GM04503 (cell line): ENCODE measurements at regions not wholly inside any gene's neighbourhood (a gene's known extent, or its start where the extent isn't known, plus 50 kb on each side); places are given as distances from the start of the nearest gene placed in this dataset.
"Not testable (repeated sequence)": the region's sequence is repeated elsewhere in the genome, so short reads cannot be mapped to it uniquely, and the experiment has no call there.

Experiments used
- DNase-seq: peaks from one replicate; pipeline ENCODE4 v3.0.0-alpha.2; 2012; ENCODE audit warnings: low read depth

DNA sequence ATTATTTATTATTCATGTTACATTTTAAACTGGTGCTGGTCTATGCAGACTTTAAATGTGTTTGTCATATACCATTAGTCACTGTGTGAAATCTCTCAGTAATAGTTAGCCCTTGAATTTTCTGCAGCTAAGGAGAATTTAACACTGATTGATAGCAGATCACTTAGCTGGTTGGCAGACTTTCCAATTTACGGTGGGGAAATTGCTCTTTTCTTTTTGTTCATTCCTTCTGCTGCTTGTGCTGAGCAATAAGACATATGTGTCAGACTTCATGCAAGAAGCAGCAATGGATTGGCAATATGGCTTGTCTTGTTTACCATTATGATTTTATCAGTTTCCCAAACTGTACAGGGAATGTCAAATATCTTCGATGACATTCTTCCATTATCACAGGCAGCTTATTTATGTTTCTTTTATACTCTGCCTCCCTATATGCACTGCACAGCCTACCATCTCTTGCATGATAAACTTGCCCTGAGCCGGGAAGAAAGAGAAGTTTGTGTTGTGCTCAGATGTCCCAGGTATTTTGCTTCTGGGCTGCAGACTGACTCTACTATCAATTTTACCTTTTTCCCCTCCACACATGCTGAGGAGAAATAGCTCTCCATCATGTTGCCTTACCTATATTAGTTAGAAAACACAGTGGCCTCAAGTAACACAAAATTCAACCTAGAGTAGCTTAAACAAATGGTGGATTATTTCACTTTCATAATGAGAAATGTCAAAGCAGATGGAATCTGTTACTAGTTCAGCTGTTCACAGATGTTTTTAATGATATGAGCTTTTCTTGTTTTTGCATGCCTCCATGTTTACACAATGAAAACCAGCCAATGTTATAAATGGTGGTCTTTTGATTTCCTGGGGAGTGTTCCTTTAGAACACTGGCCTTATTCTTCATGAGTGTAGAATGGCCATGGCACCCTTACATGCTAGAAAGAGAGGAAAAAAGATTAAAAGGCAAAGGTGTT lies 968.1 kb upstream of the GOT2 start:
- DNase-seq, result no peak

DNA sequence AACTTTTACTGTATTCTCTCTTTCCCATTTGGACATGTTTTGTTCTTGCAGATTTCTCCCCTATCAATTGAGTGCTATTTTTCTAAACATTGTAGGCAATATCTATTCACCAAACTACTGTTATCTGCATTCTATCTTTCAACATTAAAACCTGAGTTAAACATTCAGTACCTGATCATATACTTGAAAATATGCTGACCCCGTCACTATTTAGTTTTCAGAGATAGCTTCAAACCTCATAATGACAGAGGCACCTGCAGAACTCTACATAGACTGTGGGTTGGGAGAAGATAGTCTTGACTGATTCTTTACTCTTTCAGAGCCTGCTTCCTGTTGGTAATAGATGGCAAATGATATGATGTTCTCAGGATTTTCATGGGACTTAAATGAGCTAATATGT lies 965.7 kb upstream of the GOT2 start:
- no peak for DNase-seq

DNA sequence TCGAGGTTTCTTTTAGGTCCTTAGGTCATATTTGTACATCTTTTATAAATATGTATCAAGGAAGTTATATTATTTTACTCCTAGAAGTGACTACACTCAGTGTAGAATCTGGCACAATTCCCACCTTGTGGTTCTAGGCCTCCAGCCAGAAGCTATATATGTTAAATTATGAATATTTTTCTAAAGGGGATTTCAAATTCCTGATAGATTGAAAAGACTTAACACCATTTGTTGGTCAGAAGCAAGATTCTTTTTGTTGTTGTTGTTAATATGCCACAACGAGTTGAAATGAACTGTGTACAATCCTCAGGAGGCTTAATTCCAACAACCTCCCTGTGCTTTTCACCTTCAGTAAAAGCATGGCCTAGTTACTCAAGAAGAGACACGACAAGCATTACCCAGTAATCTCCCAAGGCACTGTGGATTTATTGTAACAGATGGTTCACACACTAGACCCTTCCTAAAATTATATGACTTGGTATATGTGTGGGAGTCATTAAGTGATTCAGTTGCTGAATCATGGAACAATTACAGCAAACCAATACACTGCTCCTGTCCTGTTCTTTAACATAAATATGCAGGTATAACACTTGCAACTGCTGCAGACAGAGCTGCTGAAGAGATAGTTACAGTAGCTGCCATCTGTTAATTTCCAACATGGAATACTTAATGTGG lies 964.4 kb upstream of the GOT2 start:
- DNase-seq, result no peak

DNA sequence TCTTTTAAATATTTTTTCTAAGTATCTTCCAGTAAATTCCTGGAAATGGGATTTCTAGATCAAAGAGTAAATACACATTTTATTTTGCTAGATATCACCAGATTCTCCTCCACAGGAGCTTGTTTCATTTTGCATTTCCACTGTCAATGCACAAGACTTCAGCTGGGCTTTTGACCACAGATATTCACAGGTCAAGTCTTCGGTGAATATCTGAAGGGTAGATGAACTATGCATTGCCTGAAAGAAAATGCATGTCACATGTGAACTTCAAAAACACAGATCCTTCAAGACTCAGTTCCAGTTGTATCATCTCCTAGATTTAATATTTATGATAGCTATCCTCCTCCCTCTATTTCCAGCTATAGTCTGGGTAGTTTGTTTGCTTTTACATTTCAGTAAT lies 963.6 kb upstream of the GOT2 start:
- no peak for DNase-seq

DNA sequence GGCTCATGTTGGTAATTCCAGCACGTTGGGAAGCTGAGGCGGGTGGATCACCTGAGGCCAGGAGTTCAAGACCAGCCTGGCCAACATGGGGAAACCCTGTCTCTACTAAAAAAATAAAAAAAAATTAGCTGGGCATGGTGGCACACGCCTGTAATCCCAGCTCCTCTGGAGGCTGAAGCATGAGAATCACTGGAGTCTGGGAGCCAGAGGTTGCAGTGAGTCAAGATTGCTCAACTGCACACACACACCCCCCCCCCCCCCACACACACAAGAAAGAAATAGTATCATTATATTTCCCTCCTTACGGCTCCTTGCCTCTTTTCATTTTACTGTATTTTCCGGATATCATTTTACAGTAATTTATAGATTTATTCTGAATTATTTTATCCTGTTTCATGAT lies 963.1 kb upstream of the GOT2 start:
- DNase-seq, result no peak

DNA sequence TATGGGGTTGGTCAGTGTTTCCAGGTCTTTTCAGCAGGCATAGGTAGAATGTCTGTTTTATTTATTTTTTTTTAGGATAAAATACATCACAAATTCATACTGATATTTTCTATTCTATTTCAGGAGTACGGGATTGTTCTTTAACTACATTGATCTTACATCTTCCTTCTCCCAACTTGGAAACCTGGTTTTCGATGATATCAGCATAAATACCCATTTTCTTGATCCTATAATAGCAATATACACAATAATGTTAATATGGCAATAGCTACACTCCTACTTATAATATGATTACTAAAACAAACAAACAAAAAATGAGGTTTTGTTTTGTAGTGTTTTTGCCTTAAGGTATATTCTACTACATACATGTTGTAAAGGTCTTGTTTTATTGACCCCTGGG lies 962.4 kb upstream of the GOT2 start:
- no peak for DNase-seq

DNA sequence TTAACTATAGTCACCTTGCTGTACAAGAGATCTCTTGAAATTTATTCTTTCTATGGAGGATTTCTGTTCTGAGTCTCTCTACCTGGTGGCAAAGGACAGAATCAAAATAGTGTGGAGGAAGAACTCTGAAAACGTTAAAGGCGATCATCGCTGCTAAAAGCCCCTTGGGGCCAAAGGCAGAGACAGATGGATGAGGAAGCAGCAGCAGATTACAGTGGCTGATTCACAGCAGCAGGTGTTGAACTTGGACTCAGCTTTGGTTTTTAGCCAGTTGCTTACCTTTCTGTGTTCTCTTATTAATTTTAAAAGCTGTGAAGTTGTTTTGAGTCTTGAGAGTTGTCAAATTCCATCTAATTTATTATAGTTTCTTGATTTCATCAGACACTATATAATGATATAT lies 956.1 kb upstream of the GOT2 start:
- no peak for DNase-seq

DNA sequence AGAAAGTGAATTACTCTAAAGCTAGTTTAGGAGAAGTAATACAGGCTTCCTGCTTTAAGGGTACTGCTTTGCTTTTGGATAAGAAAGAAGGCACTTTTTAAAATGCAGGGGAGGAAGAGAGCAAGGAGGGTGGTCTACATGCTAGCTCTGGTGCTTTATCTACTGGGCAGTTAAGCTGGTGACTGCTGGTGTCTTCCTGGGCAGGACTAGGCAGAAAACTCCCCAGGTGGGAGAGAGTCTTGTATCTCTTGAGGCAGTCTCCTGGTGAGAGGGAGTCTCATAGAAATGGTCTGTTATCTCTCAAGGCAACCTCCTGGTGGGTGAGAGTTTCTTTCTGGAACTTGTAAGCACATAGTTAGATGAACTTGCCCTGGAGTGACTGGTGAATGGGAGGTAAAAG lies 953.9 kb upstream of the GOT2 start:
- no peak for DNase-seq

DNA sequence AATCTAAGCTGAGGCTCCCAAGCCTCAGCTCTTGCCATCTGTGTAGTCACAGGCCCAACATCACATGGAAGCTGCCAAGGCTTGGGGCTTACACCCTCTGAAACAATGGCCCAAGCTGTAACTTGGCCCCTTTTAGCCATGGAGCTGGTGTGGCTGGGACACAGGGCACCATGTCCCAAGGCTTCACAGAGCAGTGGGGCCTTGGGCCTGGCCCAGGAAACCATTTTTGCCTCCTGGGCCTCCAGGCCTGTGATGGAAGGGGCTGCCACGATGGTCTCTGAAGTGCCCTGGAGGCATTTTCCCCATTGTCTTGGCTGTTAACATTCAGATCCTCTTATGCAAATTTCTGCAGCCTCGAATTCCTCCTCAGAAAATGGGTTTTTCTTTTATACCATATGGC lies 952.3 kb upstream of the GOT2 start:
- DNase-seq, result no peak

DNA sequence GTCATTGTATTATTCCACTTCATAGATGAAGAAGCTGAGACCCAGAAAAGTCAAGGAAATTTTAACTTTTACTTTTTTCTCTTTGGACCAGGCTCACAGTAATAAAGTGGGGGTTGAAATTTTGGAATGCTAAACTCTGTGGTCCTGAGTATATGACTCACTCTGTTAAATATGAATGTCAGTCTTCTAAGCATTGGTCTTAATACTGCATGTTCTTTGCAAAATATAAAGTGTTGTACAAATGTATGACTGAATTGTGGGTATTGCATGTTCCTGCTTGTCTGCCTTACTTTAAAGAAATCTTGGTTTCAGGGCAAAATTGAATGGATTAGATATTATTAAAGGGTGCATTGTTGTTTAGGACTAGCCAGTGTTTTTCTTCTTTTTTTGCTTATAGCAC lies 950.8 kb upstream of the GOT2 start:
- no peak for DNase-seq

DNA sequence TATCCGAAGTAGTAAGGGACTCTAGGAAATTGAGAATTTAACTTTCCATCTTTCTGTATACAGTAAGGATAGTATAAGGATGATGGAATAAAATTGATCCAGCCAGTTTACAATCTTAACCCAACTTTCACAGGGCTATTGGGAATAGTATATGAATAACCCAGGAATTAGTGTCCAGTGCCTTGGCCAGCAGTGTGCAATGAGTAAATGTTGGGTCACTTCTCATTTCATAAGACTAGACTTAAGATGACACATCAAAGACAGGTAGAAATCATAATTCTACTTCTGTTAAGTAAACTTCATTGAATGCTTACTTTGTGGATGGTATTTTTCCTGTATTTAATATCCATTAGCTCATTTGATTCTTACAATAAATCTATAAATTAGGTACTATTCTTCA lies 949.6 kb upstream of the GOT2 start:
- no peak for DNase-seq

DNA sequence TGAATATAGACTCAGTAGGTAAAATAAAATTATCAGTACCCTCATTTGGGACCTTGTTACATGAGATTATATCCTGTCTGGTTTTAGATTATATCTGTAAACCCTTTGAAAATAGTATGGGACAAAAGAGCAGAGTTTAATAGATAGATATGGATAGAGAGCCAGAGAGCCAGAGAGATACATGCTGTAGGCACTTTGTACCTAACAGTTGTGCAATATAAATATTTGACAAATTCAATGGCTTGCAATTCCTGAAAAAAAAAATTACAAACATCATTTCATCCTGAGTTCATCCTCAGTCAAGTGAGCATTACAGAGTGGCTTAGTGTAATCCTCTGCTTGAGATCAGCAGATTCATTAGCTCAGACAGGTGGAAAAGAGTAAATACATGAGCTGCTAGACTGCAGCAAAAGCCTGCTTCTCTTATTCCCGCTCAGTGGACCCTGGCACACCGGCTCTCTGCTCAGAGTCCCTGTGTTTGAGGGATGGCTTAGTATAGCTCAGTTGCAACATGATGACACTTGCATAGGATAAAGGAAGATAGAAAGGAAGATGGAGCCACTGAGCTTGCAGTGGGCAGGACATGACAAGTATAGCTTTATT lies 931.6 kb upstream of the GOT2 start:
- DNase-seq, result no peak

DNA sequence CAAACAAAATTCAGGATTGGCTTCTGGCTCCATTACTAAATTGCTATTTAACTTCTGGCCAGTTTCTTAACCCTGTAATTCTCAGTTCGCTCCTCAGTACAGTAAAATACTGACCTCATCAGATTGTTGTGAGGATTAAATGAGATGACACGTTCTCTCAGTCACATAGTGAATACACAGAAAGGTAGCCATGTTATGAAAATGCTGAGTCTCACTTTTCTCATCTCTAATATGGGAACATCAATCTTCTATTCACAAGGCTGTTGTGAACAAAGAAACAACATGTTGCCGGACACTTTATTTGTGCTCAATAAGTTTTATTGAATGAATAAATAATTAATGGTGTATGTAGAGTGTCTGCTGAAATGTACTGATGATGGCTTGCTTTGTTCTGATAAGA lies 924.5 kb upstream of the GOT2 start:
- DNase-seq, result no peak

DNA sequence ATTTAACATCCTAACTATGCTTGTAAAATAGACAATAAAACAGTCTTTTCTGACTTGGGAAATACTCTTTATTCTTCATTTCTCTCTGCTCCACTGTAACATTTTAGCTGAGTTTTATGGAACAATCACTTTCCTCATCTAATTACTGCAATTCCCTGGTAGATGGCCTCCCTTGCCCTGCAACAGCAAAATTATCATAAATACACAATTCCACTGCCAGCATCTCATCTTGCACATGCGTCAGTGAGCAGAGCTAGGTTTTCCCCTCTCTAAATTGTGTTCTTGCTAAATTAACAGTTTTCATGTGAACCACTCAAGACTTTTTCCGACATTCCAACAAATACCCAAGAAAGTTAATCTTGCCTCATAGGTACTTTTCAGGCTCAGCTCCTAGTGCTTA lies 920.9 kb upstream of the GOT2 start:
- no peak for DNase-seq

DNA sequence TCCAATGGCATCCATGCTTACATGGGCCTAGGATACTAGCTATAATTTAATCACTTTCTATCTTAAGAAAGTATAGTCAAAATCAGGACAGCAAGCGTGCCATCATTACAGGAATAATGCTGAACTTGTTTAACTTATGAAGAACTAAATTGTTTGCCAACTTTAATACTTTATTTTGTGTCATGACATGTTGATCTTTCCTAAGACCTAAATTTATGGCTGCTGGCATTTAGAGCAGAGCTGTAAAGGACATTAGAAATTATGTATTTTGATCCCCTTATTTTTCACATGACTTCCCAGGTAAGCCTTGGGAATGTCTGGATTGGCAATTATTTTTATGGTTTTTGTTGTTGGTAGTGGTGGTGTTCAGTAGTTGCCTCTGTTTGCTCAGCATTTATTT lies 920.3 kb upstream of the GOT2 start:
- no peak for DNase-seq

DNA sequence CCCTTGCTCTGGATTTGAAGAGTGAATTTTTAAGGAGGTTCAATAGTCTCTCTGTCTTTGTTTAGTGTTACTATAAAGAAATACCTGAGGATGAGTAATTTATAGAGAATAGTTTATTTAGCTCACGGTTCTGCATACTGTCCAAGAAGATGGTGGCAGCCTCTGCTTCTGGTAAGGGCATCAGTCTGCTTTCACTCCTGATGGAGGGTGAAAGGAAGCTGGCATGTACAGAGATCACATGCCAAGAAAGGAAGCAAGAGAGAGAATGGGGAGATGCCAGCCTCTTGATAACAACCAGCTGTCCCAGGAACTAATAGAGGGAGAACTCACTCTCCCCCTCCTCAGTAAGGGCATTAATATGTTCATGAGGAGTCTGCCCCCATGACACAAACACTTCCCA lies 917.5 kb upstream of the GOT2 start:
- no peak for DNase-seq

DNA sequence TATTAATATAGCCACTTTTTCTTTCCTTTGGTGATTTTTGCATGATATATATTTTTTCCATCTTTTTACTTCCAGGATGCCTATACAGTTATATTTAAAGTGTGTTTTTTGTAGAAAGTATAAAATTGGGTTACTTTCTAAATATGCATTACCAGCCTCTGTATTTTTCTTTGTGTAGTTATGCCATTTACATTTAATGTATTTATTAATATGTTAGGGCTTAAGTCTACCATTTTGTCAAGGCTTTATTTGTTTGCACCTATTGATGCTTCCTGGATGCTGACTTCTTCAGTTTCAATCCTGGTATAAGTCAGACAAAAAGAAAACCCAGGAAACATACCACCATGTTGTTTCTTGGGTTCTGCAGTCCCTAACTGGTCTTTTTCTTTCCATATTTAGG lies 911.1 kb upstream of the GOT2 start:
- no peak for DNase-seq

DNA sequence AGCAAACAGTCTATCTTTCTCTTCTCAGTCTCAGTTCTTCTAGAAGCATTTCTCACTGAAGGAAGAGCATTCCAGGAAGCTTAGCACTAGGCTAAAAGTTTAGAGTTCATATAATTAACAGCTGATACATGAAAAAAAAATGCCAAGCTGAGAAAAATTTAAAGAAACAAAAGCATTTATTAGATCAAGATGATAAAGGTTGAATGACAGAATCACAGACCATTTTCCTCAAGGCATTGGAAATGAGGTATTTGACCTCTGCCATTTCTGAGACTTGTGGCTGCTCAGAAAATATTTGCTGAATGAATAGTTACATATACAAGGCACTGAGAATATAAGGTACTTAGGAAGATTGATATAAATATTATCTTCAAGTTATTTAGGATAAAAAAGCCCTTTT lies 901.6 kb upstream of the GOT2 start:
- peak; percentile 33 for DNase-seq

DNA sequence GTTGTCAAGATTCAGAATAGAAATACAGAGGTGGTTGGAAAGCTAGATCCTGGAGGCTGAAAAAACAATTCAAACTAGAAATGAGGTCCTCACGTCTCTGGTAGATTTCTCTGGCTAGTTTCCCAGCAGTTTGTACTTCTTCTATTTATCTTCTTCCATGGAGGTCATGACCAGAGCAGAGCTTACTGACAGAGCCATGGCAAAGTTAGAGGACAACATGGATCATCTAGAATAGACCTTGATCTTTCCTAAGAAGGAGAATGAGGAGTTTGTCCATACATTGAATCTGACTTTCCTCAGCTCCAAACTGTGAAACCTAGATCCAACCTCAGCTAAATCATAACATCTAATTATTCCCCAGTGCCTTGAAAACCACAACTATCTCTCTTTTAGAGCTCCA lies 900.8 kb upstream of the GOT2 start:
- no peak for DNase-seq

DNA sequence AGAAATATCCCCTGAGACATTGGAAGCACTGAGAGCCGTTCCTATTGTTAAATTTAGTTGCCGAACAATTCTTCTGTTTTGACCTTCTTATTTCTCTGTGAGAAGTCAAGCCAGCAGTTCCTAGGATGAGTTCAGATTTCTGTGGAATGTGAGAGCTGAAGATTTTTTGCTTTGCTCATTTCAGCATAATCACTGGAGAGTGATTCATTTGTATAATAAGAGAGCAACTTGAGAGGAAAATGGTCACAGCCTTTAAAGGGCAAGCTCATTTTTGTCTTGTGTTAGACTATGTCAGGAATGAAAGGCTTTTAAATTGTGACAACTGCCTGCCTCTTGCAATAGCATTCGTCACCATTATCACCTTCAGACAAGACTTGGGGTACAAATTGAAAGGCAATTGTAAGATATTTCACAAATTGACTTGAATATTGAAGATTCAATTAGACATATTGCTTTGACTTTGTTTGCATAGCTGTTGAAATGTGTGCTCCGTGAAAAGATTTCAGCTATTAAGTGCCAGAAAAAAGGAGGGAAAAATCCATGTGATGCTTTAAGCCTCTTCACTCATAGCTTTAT lies 900.0 kb upstream of the GOT2 start:
- DNase-seq, result peak; percentile 59

DNA sequence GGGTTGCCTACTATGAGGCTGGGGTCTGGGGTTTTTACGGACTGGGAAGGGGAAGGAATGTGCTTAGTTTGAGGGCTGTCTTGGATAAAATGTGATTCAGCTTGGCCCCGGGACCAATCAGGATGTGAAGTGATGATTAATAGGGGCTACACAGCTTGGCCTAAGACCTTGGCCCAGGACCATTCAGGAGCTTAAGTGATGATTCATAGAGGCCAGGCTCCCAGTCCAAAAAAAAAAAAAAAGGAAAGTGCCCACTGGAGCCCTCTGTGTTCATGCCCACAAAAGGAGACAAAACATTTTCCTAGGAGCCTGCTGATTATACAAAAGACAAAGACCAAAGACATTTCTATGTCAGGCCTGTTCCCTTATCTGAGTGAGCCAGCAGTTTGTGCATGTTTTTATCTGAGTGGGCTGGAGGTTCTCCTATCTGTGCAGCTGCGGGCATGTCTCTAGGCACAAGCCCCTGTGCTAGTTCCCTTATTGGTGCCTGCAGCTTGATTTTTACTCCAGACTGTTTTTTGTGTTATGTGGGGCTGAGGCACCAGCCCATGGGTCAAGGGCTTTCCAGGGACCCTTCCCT lies 898.2 kb upstream of the GOT2 start:
- peak; percentile 34 for DNase-seq

DNA sequence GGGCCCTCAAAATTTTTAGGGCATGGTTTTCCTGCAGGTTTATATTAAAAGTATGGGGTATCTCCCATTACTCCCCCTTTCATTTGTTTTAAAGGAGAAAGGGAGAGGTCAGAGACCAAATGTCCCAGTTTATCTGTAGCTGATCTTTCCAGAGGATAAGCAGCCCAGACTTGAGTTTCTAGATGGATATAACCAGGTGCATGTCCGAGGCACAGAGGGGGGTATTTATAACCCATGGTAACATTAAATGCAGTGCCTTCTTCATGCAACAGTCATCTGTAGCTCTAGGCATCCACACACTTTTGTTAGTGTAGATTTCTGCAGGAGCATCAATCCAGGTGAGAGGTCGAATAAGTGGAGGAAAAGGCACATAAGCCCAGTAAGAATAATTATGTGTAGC lies 890.3 kb upstream of the GOT2 start:
- not testable (repeated sequence) for DNase-seq
